ENCODE measurements at regions not wholly inside any gene's neighbourhood (a gene's known extent, or its start where the extent isn't known, plus 50 kb on each side); places are given as distances from the start of the nearest gene placed in this dataset.

- H3K27me3 ChIP-seq, result no peaks in the 10 kb centered on the region
- H3K9me2 ChIP-seq (replicated peaks; ENCODE audit: insufficient read depth), result no peaks in the 10 kb centered on the region
- H3K27ac ChIP-seq, result no peak overlapping the region
- no peak for DNase-seq (ENCODE audit: low spot score)
- no peaks in the 10 kb centered on the region for H3K9me3 ChIP-seq (ENCODE audit: low read depth)
- H3K4me2 ChIP-seq, result no peak overlapping the region
- no peak overlapping the region for H3K4me3 ChIP-seq
- H3K79me2 ChIP-seq, result no peaks in the 10 kb centered on the region
- WGBS (ENCODE audit: low lambda C conversion rate, missing lambda C conversion rate), result 72% methylated on average over 2 of the region's 2 CpGs
- H3K36me3 ChIP-seq (replicated peaks; ENCODE audit: insufficient read depth, low read depth), result no peaks in the 10 kb centered on the region
- H2AFZ ChIP-seq, result no peak overlapping the region
- TF ChIP-seq EZH2 (IDR thresholded peaks at IDR 0.05; ENCODE audit: borderline replicate concordance) (no peak), CTCF (IDR thresholded peaks at IDR 0.05; ENCODE audit: poor library complexity) (no peak), EZH2phosphoT487 (IDR thresholded peaks at IDR 0.05; ENCODE audit: low read depth, severe bottlenecking, unreplicated experiment) (no peak)
- H4K20me1 ChIP-seq (ENCODE audit: insufficient read depth, poor library complexity, severe bottlenecking), result no peaks in the 10 kb centered on the region
- no peaks in the 10 kb centered on the region for H3K4me1 ChIP-seq (ENCODE audit: insufficient read depth)
These were observed 445.7 kb upstream of the SYT1 start for GRCh38 chr12:78418919-78419318.

GRCh38 chr12:78419513-78419912 is 445.1 kb upstream of the SYT1 start:
- Histone ChIP-seq H3K36me3 (replicated peaks; ENCODE audit: insufficient read depth, low read depth) (no peaks in the 10 kb centered on the region), H3K79me2 (no peaks in the 10 kb centered on the region), H3K4me1 (ENCODE audit: insufficient read depth) (no peaks in the 10 kb centered on the region), H2AFZ (no peak overlapping the region), H3K4me2 (no peak overlapping the region), H3K27ac (no peak overlapping the region), H4K20me1 (ENCODE audit: insufficient read depth, poor library complexity, severe bottlenecking) (no peaks in the 10 kb centered on the region), H3K9me2 (replicated peaks; ENCODE audit: insufficient read depth) (no peaks in the 10 kb centered on the region), H3K4me3 (no peak overlapping the region), H3K9me3 (ENCODE audit: low read depth) (no peaks in the 10 kb centered on the region), H3K27me3 (no peaks in the 10 kb centered on the region)
- WGBS (ENCODE audit: low lambda C conversion rate, missing lambda C conversion rate), result 77% methylated on average over 3 of the region's 3 CpGs
- no peak for DNase-seq (ENCODE audit: low spot score)
- no peak for TF ChIP-seq EZH2phosphoT487 (IDR thresholded peaks at IDR 0.05; ENCODE audit: low read depth, severe bottlenecking, unreplicated experiment)
- TF ChIP-seq EZH2 (IDR thresholded peaks at IDR 0.05; ENCODE audit: borderline replicate concordance), result no peak
- TF ChIP-seq CTCF (IDR thresholded peaks at IDR 0.05; ENCODE audit: poor library complexity), result no peak

GRCh38 chr12:78420991-78421390 is 443.6 kb upstream of the SYT1 start:
- no peaks in the 10 kb centered on the region for H3K27me3 ChIP-seq
- no peak overlapping the region for H3K4me2 ChIP-seq
- TF ChIP-seq CTCF (IDR thresholded peaks at IDR 0.05; ENCODE audit: poor library complexity) (no peak), EZH2 (IDR thresholded peaks at IDR 0.05; ENCODE audit: borderline replicate concordance) (no peak), EZH2phosphoT487 (IDR thresholded peaks at IDR 0.05; ENCODE audit: low read depth, severe bottlenecking, unreplicated experiment) (no peak)
- H3K9me2 ChIP-seq (replicated peaks; ENCODE audit: insufficient read depth), result no peaks in the 10 kb centered on the region
- no peaks in the 10 kb centered on the region for H3K9me3 ChIP-seq (ENCODE audit: low read depth)
- 77% methylated on average over 4 of the region's 4 CpGs for WGBS (ENCODE audit: low lambda C conversion rate, missing lambda C conversion rate)
- H2AFZ ChIP-seq, result no peak overlapping the region
- no peaks in the 10 kb centered on the region for H3K4me1 ChIP-seq (ENCODE audit: insufficient read depth)
- H3K36me3 ChIP-seq (replicated peaks; ENCODE audit: insufficient read depth, low read depth), result no peaks in the 10 kb centered on the region
- no peaks in the 10 kb centered on the region for H3K79me2 ChIP-seq
- no peak overlapping the region for H3K4me3 ChIP-seq
- H4K20me1 ChIP-seq (ENCODE audit: insufficient read depth, poor library complexity, severe bottlenecking), result no peaks in the 10 kb centered on the region
- DNase-seq (ENCODE audit: low spot score), result no peak
- H3K27ac ChIP-seq, result no peak overlapping the region

- no peak overlapping the region for H3K4me2 ChIP-seq
- H3K9me2 ChIP-seq (replicated peaks; ENCODE audit: insufficient read depth), result no peaks in the 10 kb centered on the region
- 30% methylated on average over 2 of the region's 2 CpGs for WGBS (ENCODE audit: low lambda C conversion rate, missing lambda C conversion rate)
- H4K20me1 ChIP-seq (ENCODE audit: insufficient read depth, poor library complexity, severe bottlenecking), result no peaks in the 10 kb centered on the region
- H3K4me3 ChIP-seq, result no peak overlapping the region
- no peak overlapping the region for H3K27ac ChIP-seq
- H3K79me2 ChIP-seq, result no peaks in the 10 kb centered on the region
- no peaks in the 10 kb centered on the region for H3K36me3 ChIP-seq (replicated peaks; ENCODE audit: insufficient read depth, low read depth)
- no peak for TF ChIP-seq CTCF (IDR thresholded peaks at IDR 0.05; ENCODE audit: poor library complexity)
- no peak for TF ChIP-seq EZH2phosphoT487 (IDR thresholded peaks at IDR 0.05; ENCODE audit: low read depth, severe bottlenecking, unreplicated experiment)
- TF ChIP-seq EZH2 (IDR thresholded peaks at IDR 0.05; ENCODE audit: borderline replicate concordance), result no peak
- H3K27me3 ChIP-seq, result no peaks in the 10 kb centered on the region
- H3K9me3 ChIP-seq (ENCODE audit: low read depth), result no peaks in the 10 kb centered on the region
- no peaks in the 10 kb centered on the region for H3K4me1 ChIP-seq (ENCODE audit: insufficient read depth)
- DNase-seq (ENCODE audit: low spot score), result no peak
- no peak overlapping the region for H2AFZ ChIP-seq
These were observed 434.0 kb upstream of the SYT1 start for GRCh38 chr12:78430551-78430950.

Measured in hepatocyte (in vitro differentiated cells).